ENCODE measurements at regions not wholly inside any gene's neighbourhood (a gene's known extent, or its start where the extent isn't known, plus 50 kb on each side); places are given as distances from the start of the nearest gene placed in this dataset.

DNA sequence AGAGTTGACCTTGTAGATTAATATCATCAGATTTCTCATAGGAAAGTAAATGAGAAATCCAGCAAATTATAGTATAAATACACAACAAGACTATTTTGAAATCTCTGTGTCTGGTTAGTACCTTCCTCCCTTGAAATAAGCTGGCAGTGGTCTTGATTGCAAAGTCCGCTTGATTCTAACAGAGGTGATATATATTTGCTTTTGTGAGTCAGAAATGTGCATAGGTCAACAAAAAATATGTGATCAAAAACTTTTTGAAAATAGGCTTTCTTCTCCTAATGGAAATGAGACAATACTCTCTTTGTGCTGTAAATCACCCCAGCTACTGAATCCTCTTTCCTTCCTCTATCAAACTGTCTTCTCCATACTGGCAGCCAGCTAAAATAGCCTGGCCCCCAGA, 749.2 kb upstream of the CDH10 start:
- TF ChIP-seq, protein P1, sequence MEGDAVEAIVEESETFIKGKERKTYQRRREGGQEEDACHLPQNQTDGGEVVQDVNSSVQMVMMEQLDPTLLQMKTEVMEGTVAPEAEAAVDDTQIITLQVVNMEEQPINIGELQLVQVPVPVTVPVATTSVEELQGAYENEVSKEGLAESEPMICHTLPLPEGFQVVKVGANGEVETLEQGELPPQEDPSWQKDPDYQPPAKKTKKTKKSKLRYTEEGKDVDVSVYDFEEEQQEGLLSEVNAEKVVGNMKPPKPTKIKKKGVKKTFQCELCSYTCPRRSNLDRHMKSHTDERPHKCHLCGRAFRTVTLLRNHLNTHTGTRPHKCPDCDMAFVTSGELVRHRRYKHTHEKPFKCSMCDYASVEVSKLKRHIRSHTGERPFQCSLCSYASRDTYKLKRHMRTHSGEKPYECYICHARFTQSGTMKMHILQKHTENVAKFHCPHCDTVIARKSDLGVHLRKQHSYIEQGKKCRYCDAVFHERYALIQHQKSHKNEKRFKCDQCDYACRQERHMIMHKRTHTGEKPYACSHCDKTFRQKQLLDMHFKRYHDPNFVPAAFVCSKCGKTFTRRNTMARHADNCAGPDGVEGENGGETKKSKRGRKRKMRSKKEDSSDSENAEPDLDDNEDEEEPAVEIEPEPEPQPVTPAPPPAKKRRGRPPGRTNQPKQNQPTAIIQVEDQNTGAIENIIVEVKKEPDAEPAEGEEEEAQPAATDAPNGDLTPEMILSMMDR (IDR thresholded peaks at IDR 0.05; ENCODE audit: extremely low read depth, missing control alignments): no peak
- no peak for DNase-seq (ENCODE audit: low spot score)

DNA sequence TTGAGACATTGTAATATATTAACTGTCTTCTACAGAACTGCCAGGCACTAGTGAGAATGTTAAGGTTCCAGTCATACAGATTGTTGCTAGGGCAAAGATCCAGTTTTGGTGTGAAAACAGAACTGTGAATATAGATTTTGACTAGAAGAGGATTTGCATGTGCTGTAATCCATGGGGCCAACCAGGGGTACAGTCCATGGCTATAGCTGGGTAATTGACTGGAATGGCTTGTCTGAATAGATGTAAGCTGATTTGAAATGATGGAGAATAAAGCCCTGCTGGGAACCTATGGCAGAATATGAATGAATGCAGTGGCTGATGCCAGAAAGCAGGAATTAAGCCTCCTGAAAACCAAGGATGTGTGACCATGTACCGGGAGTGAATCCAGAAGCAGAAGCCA, 748.5 kb upstream of the CDH10 start:
- TF ChIP-seq, protein P1 (IDR thresholded peaks at IDR 0.05; ENCODE audit: extremely low read depth, missing control alignments): no peak
- no peak for DNase-seq (ENCODE audit: low spot score)

DNA sequence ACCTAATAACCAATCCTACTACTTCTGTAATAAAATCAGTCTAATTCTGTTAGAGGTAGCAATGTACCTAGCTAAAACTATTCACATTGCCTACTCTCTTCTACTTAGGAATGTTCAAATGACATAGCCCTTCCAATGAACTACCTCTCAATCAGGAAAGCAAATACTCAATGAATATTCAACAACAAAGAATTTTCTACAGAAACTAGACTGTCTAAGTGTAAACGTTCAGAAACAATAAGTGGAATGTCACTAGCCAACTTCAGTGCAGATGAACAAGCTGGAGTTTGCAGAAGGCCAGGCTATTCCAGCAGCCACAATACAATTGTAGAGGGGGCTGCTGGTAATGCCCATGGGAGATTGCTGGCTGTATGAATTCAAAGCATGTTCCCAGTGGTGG, 743.2 kb upstream of the CDH10 start:
- DNase-seq (ENCODE audit: low spot score): no peak
- TF ChIP-seq, protein P1 (IDR thresholded peaks at IDR 0.05; ENCODE audit: extremely low read depth, missing control alignments): no peak

DNA sequence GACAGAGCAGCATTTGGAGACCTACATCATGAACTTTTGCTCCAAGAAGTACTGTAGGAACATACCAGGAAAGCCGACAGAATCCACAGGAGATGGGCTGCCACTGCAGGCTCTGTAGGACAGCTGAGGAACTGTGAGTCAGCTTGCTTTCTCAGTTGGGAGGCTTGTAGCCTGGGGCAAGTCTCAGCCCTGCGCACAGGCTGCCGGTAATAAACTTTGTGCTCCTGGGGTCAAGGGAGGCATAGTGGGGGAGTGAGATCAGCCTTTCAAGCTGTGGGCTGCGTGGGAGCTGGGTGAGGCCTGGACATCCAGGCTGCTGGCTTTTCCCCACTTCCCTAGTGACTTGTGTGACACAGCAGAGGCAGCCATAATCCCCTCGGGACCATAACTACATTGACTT, 718.0 kb upstream of the CDH10 start:
- TF ChIP-seq, protein P1 (IDR thresholded peaks at IDR 0.05; ENCODE audit: extremely low read depth, missing control alignments): no peak

GRCh38 chr5:25358919-25359318, 714.1 kb upstream of the CDH10 start:
- TF ChIP-seq, protein P1 (IDR thresholded peaks at IDR 0.05; ENCODE audit: extremely low read depth, missing control alignments): no peak
- no peak for DNase-seq (ENCODE audit: low spot score)

More for the DNA sequence above, 718.0 kb upstream of the CDH10 start:
- no peak for DNase-seq (ENCODE audit: low spot score)

- TF ChIP-seq, protein P1 (IDR thresholded peaks at IDR 0.05; ENCODE audit: extremely low read depth, missing control alignments): no peak
- no peak for DNase-seq (ENCODE audit: low spot score)
Measured at GRCh38 chr5:25357605-25358004, 712.8 kb upstream of the CDH10 start.

DNA sequence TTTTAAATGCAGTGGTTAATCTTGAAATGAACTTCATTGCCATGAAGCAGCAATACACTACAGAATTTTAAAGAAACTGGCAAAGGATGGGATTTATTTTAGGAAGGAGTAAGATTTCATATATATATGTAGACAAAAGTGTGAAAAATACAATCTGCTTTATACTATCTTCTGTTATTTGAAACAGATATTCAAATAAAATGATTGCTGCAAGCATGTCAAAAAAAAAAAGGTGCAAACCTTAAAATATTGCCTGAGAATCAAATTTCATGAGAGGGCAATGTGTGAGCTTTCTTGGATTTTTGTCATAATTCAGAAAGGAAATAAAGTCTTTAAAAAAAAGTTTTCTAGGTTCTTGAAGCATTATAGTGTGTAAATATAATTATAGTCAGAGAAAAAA, 705.0 kb upstream of the CDH10 start:
- no peak for DNase-seq (ENCODE audit: low spot score)
- TF ChIP-seq, protein P1 (IDR thresholded peaks at IDR 0.05; ENCODE audit: extremely low read depth, missing control alignments): no peak

All from GM20000 (cell line).